ENCODE measurements at regions not wholly inside any gene's neighbourhood (a gene's known extent, or its start where the extent isn't known, plus 50 kb on each side); places are given as distances from the start of the nearest gene placed in this dataset.
"Not testable (repeated sequence)": the region's sequence is repeated elsewhere in the genome, so short reads cannot be mapped to it uniquely, and the experiment has no call there.

- DNase-seq (ENCODE audit: extremely low spot score), result no peak
- ChIA-PET CTCF (no interaction called here), POLR2A (no interaction called here)
- no peak for TF ChIP-seq CTCF (IDR thresholded peaks at IDR 0.05; ENCODE audit: control extremely low read depth, extremely low read depth, low read depth, missing control alignments)
Measured at GRCh38 chr5:126139086-126139485, 284.1 kb upstream of the GRAMD2B start.

- no peak for TF ChIP-seq CTCF (IDR thresholded peaks at IDR 0.05; ENCODE audit: control extremely low read depth, extremely low read depth, low read depth, missing control alignments)
- CTCF ChIA-PET, result interaction anchor here (0.9 kb wide), 1 partner anchor 9 kb away, joined by 3 read pairs; no protein-coding TSS in a partner anchor
Measured at GRCh38 chr5:126139773-126140172, 283.4 kb upstream of the GRAMD2B start.

GRCh38 chr5:126143622-126144021 lies 279.6 kb upstream of the GRAMD2B start:
- DNase-seq (ENCODE audit: extremely low spot score), result no peak
- TF ChIP-seq CTCF (IDR thresholded peaks at IDR 0.05; ENCODE audit: control extremely low read depth, extremely low read depth, low read depth, missing control alignments), result no peak
- POLR2A ChIA-PET, result no interaction called here
- CTCF ChIA-PET, result no interaction called here

More at GRCh38 chr5:126139773-126140172, 283.4 kb upstream of the GRAMD2B start:
- POLR2A ChIA-PET, result no interaction called here
- DNase-seq (ENCODE audit: extremely low spot score), result no peak

GRCh38 chr5:126150319-126150718 lies 272.9 kb upstream of the GRAMD2B start:
- POLR2A ChIA-PET; CTCF ChIA-PET; DNase-seq (ENCODE audit: extremely low spot score): not testable (repeated sequence)

DNA sequence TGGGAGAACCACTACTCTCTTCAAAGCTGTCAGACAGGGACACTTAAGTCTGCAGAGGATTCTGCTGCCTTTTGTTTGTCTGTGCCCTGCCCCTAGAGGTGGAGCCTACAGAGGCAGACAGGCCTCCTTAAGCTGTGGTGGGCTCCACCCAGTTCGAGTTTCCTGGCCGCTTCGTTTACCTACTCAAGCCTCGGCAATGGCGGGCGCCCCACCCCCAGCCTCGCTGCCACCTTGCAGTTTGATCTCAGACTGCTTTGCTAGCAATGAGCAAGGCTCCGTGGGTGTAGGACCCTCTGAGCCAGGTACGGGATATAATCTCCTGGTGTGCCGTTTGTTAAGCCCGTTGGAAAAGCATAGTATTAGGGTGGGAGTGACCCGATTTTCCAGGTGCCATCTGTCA lies 267.9 kb upstream of the GRAMD2B start:
- DNase-seq (ENCODE audit: extremely low spot score); POLR2A ChIA-PET; CTCF ChIA-PET: not testable (repeated sequence)

- ChIA-PET POLR2A (no interaction called here), CTCF (no interaction called here)
- no peak for TF ChIP-seq CTCF (IDR thresholded peaks at IDR 0.05; ENCODE audit: control extremely low read depth, extremely low read depth, low read depth, missing control alignments)
- no peak for DNase-seq (ENCODE audit: extremely low spot score)
Measured at GRCh38 chr5:126166368-126166767, 256.8 kb upstream of the GRAMD2B start.

DNA sequence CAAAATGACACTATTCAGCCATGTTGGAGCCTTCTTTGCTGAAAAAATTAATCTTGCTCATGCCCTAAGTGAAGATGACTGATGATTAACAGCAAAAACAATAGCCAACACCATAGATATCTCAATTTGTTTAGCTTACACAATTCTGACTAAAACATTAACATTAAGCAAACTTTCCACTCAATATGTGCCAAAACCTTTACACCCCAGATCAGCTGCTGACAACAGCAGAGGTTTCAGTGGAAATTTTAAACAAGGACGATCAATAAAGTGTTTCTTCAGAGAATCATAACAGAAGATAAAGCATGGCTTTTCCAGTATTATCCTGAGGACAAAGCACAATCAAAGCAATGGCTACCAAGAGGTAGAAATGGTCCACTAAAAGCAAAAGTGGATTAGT lies 254.4 kb upstream of the GRAMD2B start:
- ChIA-PET POLR2A (no interaction called here), CTCF (interaction anchor here (1.0 kb wide), 1 partner anchor 174 kb away, joined by 3 read pairs; no protein-coding TSS in a partner anchor)
- TF ChIP-seq CTCF (IDR thresholded peaks at IDR 0.05; ENCODE audit: control extremely low read depth, extremely low read depth, low read depth, missing control alignments), result no peak
- no peak for DNase-seq (ENCODE audit: extremely low spot score)

DNA sequence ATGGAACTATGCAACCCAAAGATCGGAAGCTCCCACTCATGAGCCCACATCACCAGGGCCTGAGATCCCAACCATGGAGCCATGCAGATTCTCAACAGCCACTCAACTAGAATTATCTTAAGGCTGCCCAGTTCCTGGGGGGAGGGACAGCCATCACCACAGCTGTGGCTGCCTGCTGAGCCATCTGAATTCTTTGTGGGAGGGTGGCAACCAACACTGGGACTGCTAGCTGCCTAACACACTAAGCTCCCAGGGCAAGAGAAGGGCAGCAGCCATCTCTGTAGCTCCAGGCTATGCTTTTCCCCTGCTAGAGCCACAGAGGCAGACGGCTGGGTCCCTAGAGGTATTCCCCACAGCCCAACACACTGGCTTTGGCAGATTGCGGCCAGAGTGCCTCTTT lies 251.3 kb upstream of the GRAMD2B start:
- CTCF ChIA-PET, result interaction anchor here (1.2 kb wide), 1 partner anchor 19 kb away, joined by 3 read pairs; no protein-coding TSS in a partner anchor
- no peak for TF ChIP-seq CTCF (IDR thresholded peaks at IDR 0.05; ENCODE audit: control extremely low read depth, extremely low read depth, low read depth, missing control alignments)
- POLR2A ChIA-PET, result no interaction called here
- no peak for DNase-seq (ENCODE audit: extremely low spot score)

All from GM10248 (cell line).